ENCODE measurements at regions not wholly inside any gene's neighbourhood (a gene's known extent, or its start where the extent isn't known, plus 50 kb on each side); places are given as distances from the start of the nearest gene placed in this dataset.
A peak's percentile ranks its signal among the peaks of the same experiment; 100 is the strongest.

DNA sequence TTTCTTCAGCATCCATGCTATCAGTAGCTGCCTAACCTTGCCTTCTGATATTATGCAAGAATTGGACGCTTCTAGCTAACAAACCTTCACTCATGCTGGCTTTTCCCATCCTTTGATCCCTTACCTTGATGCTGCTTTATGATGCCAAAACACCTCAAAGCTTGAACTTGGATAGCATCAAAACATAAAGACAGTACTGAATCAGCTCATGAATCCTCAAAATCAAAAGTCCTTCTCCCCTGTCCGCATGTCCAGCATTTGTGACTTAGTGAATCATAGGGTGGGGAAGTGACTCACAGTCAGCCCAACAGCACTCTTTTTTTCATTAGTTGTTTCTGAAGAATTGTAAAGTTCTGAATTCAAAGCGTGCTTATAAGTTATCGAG, 89.5 kb upstream of the PIK3CG start:
- intact Hi-C loops (cut with micrococcal nuclease), result loop anchor here in 1 of 2 donors (5.0 kb wide), 1 partner anchor 97 kb away; no protein-coding TSS in a partner anchor
- Mint-ChIP-seq H3K36me3 (no peaks in the 10 kb centered on the region), H3K4me3 (peak overlapping the region in 1 of 2 donors; percentile 13), H3K27ac (peak overlapping the region in 1 of 7 donors; percentile 38), H3K4me1 (peaks cover 13% of the 10 kb centered on the region), H3K9me3 (peaks cover 4 to 15% (median 8%) of the 10 kb centered on the region in 7 donors), H3K27me3 (ENCODE audit: low read depth in 3 of 3) (peaks cover 0 to 3% (median 0%) of the 10 kb centered on the region in 3 donors)
- Histone ChIP-seq H3K4me2 (replicated peaks; ENCODE audit: extremely low read depth, low read length, poor library complexity, severe bottlenecking) (no peak overlapping the region), H3K27ac (ENCODE audit: low read depth in 1 of 2, low read length in 2 of 2) (no peak overlapping the region), H3K27me3 (ENCODE audit: control insufficient read depth in 2 of 2, insufficient read depth in 2 of 2, low read length in 2 of 2) (no peaks in the 10 kb centered on the region), H4K20me1 (ENCODE audit: insufficient read depth, low read length) (no peaks in the 10 kb centered on the region), H3K4me3 (replicated peaks in 1 of 3; ENCODE audit: low read depth in 2 of 3, low read length in 3 of 3) (no peak overlapping the region), H3K36me3 (replicated peaks in 1 of 2; ENCODE audit: control insufficient read depth in 1 of 2, insufficient read depth in 2 of 2, low read length in 2 of 2) (no peaks in the 10 kb centered on the region), H3K9ac (ENCODE audit: insufficient read depth, low read length, poor library complexity, severe bottlenecking) (no peak overlapping the region), H2AFZ (ENCODE audit: insufficient read depth, low read depth, low read length, poor library complexity, severe bottlenecking) (no peak overlapping the region), H3K79me2 (ENCODE audit: insufficient read depth, low read length) (no peaks in the 10 kb centered on the region), H3K9me3 (replicated peaks in 1 of 2; ENCODE audit: control insufficient read depth in 1 of 2, insufficient read depth in 1 of 2, low read length in 2 of 2) (peaks cover 0 to 5% of the 10 kb centered on the region in 2 donors), H3K4me1 (ENCODE audit: control insufficient read depth in 1 of 2, insufficient read depth in 2 of 2, low read length in 2 of 2) (peaks cover 0 to 4% of the 10 kb centered on the region in 2 donors)
- WGBS (ENCODE audit: insufficient coverage), result 57% methylated on average over 1 of the region's 4 CpGs
- peak; percentile 15 to 54 (median 31) for DNase-seq
- TF ChIP-seq, protein P1, sequence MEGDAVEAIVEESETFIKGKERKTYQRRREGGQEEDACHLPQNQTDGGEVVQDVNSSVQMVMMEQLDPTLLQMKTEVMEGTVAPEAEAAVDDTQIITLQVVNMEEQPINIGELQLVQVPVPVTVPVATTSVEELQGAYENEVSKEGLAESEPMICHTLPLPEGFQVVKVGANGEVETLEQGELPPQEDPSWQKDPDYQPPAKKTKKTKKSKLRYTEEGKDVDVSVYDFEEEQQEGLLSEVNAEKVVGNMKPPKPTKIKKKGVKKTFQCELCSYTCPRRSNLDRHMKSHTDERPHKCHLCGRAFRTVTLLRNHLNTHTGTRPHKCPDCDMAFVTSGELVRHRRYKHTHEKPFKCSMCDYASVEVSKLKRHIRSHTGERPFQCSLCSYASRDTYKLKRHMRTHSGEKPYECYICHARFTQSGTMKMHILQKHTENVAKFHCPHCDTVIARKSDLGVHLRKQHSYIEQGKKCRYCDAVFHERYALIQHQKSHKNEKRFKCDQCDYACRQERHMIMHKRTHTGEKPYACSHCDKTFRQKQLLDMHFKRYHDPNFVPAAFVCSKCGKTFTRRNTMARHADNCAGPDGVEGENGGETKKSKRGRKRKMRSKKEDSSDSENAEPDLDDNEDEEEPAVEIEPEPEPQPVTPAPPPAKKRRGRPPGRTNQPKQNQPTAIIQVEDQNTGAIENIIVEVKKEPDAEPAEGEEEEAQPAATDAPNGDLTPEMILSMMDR (IDR thresholded peaks at IDR 0.05), result no peak

DNA sequence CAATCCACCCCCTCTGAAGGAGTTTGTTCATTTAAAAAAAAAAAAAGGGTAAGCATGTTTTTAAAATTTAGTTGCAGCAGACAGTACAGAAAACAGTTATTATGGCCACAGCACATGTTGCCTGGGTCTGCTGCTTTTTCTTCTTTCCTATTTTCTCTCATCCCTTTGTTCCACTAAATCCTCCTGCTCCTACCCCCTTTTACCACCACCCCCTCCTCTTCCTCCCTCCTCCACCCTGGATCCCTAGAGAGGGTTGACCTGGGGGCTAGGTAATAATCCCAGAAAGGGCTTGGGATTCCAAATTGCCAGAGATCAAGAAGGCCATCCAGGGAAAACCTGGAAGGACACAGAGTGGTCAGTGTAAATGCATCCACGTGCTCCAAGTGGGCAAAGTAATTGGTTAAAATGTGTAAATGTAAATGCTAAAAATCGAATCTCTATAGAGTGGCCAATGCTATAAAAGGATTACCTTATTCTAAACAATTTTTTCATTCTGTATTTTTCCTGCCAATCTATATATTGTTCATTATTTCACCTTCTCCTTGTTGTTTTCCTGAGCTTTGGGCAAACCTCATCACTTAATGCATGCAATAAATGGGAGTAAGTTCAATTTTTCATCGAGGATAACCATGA, 89.0 kb upstream of the PIK3CG start:
- Histone ChIP-seq H3K4me1 (ENCODE audit: control insufficient read depth in 1 of 2, insufficient read depth in 2 of 2, low read length in 2 of 2) (peaks cover 0 to 4% of the 10 kb centered on the region in 2 donors), H3K4me2 (replicated peaks; ENCODE audit: extremely low read depth, low read length, poor library complexity, severe bottlenecking) (no peak overlapping the region), H3K9me3 (replicated peaks in 1 of 2; ENCODE audit: control insufficient read depth in 1 of 2, insufficient read depth in 1 of 2, low read length in 2 of 2) (peaks cover 0 to 5% of the 10 kb centered on the region in 2 donors), H3K27ac (ENCODE audit: low read depth in 1 of 2, low read length in 2 of 2) (no peak overlapping the region), H3K4me3 (replicated peaks in 1 of 3; ENCODE audit: low read depth in 2 of 3, low read length in 3 of 3) (no peak overlapping the region), H3K27me3 (ENCODE audit: control insufficient read depth in 2 of 2, insufficient read depth in 2 of 2, low read length in 2 of 2) (no peaks in the 10 kb centered on the region), H2AFZ (ENCODE audit: insufficient read depth, low read depth, low read length, poor library complexity, severe bottlenecking) (no peak overlapping the region), H3K9ac (ENCODE audit: insufficient read depth, low read length, poor library complexity, severe bottlenecking) (no peak overlapping the region), H4K20me1 (ENCODE audit: insufficient read depth, low read length) (no peaks in the 10 kb centered on the region), H3K36me3 (replicated peaks in 1 of 2; ENCODE audit: control insufficient read depth in 1 of 2, insufficient read depth in 2 of 2, low read length in 2 of 2) (no peaks in the 10 kb centered on the region), H3K79me2 (ENCODE audit: insufficient read depth, low read length) (no peaks in the 10 kb centered on the region)
- TF ChIP-seq, protein P1 (IDR thresholded peaks at IDR 0.05), result no peak
- no peak for DNase-seq
- no CpG with 5 or more reads among the region's 3 CpGs for WGBS (ENCODE audit: insufficient coverage)
- Mint-ChIP-seq H3K36me3 (no peaks in the 10 kb centered on the region), H3K27ac (peak overlapping the region in 2 of 7 donors; percentile 33 to 38), H3K9me3 (peaks cover 4 to 15% (median 8%) of the 10 kb centered on the region in 7 donors), H3K4me1 (peaks cover 13% of the 10 kb centered on the region), H3K4me3 (no peak overlapping the region), H3K27me3 (ENCODE audit: low read depth in 3 of 3) (peaks cover 0 to 3% (median 0%) of the 10 kb centered on the region in 3 donors)
- intact Hi-C loops (cut with micrococcal nuclease), result loop anchor here in 1 of 2 donors (5.0 kb wide), 1 partner anchor 96 kb away; no protein-coding TSS in a partner anchor
